Midbrain (tissue), 1 donor: ENCODE measurements at regions not wholly inside any gene's neighbourhood (a gene's known extent, or its start where the extent isn't known, plus 50 kb on each side); places are given as distances from the start of the nearest gene placed in this dataset.

Source experiments
- DNase-seq: peaks from one replicate; lab custom pipeline; 2025; lab: John Stamatoyannopoulos, UW

DNA sequence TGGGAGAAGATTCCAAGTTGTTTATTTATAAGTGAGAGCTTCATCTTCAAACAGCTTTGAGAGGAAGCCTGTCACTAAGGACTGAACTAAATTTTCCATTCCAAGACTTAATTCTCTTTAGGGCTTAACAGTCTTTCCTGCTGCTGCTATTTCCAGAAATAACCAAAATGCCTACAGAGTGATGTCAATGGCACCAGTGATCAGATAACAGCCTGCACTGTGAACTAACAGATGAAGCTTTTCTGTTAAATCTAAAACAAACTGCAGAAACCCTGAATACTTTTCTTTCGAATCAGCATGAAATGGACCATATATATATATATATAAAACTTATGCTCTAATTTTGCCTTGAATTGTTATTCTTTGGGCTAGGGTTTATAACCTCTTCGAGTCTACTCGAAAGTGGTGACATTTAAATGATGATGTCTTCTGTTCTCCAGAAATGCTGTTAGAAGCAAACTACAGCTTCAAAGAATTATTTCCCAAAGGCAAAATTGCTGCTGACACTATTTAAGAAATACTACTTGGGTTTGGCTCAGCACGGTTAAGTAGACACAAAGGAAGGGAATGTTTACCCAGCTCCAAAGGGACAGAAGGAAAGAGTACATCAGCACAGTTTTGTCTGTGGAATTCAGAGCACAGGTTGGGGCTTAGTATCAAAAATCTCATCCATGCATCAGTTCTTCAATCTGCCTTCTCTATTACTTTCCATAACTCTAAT is 238.5 kb upstream of the LRRN1 start:
- DNase-seq, result no peak

DNA sequence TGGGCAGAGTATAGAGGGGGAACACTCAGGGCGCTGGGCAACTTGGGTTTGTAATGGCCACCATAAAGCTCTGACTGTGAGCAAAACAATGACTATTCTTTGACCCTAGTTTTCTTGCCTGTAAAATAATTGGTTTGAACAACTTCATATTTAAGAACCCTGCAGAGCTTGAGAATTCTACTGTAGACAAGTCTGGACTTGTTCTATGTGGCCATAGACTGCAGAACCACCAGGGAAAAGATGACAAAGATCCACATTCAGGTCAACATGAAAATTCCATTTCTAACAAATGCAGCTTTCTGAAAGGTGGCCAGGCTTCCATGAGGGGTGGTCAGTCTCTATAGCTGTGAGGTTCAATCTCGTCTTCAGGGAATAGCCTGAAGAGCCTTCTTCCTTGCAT is 239.4 kb upstream of the LRRN1 start:
- no peak for DNase-seq

DNA sequence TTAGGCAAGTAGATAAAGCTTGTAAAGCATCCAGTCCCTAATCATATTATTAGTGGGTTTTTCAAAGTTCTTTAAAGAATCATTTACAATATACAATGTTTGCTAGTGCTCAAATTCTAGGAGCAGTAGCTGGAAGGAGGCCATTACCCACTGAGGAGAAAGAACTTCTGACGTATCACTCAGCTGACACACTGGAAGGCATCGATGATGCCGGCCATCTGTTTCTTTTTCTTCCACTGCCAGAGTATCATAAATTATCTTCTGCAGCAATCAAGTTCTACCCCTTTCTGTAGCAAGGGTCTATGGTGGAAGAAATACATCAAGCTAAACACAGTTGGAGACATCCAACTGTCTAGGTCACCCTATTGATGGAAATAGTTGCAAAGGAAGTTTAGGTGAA is 243.2 kb upstream of the LRRN1 start:
- DNase-seq, result no peak

DNA sequence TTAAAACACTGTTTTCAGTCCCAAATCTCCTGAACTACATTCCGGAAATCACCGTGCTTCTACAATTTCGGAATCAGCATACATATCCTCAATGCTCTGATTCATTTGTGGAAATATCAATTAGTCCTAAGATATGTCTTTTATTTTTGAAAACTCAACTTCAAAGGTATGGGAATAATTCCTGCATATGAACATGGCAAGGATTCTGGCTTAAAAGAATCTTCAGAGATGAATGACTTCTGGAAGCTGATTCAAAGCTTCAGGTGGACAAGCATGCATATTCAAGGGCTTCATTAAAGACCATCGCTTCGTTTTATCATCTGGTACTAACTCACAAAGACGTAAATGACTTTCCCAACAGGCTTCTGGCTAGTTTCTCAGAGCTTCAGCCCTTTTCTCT is 246.0 kb upstream of the LRRN1 start:
- DNase-seq, result no peak

DNA sequence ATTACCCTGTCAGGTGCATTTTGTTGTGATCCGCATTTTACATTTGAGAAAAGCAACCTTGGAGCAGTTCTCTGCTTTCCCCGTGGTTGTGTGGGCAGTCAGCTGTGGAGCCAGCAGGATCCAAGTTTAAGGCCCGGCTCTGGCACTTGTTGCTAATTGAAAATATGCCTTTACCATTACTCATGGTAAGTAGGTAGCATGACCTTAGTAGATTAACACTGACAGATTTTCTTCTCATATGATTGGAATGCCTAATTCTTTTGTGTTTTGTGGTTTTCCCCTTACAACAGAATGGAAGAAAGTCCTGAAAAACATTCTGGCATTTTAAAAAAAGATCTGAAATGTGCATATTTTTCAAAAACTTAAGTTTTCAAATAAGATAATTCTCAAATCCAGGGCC is 246.5 kb upstream of the LRRN1 start:
- DNase-seq, result no peak

DNA sequence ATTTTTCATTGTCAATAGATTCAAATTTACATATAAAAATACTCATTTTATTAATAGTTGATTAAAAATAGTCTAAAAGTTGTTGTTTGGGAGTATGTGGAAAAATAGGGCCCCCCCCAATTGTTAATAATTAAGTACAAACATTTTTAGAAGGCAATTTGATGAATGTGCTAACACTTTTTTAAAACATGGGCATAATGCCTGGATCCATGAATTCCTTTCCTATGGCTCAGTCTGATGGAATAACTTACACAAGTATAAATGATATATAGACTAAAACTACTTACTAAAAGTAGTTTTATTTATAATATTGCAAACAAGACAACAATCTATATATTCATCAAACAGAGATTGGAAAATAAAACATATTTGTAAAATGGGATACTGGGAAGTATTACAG is 247.2 kb upstream of the LRRN1 start:
- DNase-seq, result no peak

DNA sequence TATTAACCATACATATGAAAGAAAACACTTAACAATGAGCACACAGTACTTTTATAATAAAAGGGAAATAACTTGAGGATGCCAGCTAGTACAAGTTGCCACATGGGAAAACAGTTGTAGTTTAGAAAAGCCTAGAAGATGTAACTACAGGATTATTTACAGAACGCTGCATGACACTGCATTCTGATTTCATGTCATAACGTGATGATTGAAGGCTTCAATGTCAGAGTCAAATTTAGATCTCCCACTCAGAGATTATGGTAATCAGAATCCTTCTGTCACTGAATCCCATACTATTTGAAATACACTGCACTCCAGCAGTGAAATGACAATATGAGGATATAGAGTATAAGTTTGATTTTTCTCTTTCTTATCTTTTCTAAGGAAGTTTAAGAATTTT is 253.9 kb upstream of the LRRN1 start:
- no peak for DNase-seq

DNA sequence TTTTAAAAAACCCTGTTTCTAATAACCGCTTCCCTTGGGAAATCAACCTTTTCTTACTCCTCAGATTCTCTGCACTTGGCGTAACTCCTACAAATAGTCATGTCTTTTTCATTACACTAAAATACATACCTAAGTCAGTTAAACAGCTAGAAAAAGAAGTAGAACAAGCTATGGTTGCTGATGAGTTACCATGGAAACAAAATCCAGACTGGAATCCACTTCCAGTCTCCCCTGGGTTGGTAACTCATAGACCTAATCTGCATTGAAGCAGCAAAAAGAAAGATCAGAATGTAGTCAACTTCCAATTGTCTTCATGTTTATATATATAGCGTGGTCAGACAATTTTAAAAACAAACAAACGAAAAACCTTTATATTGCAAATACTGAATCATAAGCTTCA is 260.8 kb upstream of the LRRN1 start:
- DNase-seq, result no peak

DNA sequence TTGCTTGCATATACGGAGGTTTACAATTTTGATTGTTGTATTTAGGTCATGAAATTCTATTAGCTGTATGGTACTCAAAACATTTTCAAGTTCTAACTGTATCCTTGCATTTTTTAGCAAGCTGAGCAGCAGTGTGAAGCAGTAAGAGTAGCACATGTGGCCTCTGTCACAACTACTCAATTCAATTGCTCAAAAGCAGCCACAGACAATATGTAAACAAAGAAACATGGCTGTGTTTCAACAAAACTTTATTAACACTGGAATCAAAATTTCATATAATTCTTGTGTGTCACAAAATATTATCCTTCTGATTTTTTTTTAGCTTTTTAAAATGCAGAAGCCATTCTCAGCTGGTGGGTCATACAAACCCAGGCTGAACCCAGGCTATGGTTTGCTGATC is 266.7 kb upstream of the LRRN1 start:
- DNase-seq, result no peak

DNA sequence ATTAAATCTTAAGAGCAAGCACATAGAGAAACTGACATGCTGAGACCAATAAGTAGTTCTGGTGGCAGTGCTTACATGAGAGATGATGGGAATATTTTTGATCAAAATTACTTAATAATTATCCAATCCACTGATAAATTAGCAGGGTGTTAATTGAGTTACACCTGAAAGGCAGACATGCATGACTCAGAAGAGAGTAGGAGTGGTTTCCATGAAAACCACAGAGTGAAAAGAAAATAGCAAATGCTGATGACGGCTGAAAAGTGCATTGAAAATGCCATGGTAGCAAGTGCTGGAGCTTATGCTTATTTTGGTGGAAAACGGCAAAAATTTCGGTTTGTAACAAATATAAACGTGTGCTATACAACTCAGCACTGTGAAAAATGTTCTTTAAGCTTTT is 267.8 kb upstream of the LRRN1 start:
- DNase-seq, result no peak

DNA sequence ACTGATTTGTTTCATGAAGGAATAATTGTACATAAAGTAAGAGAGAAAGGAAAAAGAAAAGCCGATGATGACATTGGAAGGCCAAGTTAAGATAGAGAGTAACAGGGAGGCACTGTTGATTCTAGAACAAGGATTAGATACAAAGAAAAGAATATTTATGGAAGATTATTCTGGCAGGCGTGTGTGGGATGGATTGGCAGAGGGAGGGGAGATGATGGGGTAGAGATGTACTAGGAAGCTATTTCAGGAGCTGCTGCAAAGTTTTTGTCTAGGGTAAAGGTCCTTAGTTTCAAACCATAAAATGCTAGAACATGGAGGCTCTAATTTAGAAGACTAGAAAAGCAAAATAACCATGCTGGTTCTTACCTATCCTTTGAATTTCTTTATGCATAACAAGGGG is 280.0 kb upstream of the LRRN1 start:
- no peak for DNase-seq

DNA sequence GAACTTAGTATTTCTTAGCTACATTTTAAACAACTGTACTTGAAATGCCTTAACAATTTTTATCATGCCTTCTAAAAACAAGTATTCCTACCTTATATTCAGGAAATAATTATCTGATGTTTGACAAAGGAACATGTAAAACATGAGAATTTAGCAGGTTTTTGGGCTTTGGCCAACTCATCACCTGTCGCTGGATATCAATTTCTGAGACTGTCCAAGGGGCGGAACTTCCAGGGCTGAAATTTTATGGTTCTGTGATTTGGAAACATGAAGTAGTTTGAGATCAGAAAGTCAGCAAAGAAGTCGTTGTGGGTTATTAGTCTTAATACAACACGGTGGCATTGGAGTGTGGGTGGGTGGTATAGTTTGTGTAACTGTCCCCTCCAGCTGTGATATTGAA is 282.2 kb upstream of the LRRN1 start:
- no peak for DNase-seq

DNA sequence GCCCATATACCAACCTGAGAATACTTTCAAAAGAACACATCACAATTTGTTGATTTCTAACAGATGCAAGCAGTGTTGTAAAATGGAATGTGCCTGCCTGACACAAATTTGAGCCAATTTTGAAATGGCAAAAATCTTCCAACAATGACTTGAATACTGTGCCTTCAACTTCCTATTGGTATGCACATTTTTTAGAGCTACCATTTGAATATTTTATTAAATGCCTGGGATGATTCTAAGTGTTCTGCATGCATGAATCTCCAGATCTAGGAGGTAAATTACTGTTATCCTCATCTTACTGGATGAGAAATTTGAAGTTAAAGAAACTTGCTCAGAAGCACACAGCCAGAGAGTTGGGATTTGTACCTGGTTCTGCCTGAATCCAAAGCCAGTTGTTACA is 282.8 kb upstream of the LRRN1 start:
- no peak for DNase-seq

DNA sequence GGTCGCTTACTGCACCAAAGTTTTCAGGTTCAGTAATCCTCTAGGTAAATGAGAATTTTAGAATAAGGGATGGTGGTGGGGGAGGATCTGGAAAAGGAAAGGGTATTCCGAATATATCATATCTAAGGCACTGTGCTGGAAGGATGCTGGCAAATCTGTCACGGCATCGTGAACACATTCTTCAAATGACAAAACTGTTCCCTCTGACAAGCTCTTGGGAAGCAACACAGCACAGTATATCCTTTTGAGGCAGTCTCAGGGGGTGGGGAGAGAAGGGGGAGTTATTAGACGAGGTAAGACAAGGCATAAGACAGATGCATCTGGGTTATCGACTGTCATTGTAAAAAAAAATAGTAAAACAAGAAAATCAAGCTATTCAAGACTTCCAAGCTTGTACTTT is 289.6 kb upstream of the LRRN1 start:
- no peak for DNase-seq

DNA sequence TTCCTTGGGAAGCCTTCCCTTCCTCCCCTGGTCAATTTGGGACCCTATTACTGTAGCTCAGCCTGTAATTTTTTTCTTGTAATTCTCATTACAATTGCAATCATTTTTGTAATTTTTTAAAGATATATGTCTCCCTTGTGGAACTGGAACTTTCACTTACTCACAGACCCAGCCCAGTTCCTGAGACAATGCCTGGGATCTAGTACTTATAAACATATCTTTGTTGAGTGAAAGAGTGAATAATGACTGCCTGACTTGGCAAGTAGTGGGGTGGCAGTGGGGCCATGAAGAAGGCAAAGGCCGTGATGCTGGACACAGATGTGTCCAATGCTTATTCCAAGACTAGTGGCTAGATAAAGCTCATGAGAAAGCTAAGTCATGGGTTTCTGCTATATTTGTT is 294.5 kb upstream of the LRRN1 start:
- no peak for DNase-seq

DNA sequence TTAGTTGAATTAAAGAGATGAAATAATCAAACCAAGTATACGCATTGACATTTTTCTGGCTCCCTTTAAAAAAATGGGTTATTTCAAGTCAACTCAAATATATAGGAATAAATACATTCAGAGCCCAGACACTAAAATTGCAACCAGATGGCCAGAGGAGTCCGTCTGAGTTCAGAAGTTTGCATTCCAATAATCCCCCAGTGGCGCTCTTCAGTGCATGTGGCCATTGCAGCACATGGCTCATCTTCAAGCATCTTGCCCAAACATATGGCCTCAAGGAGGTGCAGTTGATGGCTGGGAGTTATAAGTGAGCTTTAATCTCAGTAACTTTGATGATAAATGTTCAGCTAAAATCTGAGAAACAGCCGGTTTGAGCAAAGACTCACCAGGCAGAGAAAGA is 295.8 kb upstream of the LRRN1 start:
- DNase-seq, result no peak

DNA sequence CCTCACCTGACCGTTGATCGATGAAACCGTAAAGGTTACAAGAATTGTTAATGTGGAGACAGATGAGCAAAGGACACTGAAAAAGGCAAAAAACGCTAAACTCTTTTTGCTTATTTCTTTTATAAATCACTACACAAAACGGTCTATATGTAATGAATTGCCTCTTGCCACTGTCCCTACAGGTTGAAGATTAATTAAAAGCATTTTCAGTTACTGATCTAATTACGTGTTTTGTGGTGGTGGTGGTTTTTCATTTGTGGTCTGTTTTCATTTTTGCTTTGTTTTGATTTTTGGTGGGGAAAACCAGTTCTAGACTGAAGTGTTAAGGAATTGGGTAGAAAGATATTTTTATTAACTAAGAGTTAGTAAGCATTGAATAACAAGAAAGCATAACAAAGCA is 299.2 kb upstream of the LRRN1 start:
- DNase-seq, result no peak

DNA sequence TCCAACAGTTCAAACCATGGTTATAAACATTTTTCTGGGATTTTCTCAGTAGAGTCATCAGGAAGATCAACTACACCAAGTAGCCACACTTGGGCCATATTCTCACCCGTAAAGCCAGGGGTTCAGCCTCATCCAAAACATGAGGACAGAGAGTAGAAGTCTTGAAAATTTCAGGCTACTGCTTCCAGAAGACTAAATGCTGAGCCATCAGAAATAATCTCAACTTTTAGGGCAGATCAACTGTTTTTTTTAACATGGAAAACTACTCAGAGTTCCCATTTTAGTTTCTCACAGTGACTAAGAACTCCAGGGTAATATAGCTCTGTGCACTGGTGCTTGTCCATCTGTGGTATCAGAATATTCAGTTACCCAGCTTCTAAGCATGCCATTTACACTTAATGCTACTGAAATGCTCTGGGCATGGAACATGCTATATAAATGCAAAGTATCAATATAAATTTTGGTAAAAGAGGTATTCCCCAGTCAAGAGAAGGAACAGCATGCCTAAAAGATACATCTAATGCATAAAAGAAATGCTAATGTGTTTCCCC is 300.1 kb upstream of the LRRN1 start:
- no peak for DNase-seq

DNA sequence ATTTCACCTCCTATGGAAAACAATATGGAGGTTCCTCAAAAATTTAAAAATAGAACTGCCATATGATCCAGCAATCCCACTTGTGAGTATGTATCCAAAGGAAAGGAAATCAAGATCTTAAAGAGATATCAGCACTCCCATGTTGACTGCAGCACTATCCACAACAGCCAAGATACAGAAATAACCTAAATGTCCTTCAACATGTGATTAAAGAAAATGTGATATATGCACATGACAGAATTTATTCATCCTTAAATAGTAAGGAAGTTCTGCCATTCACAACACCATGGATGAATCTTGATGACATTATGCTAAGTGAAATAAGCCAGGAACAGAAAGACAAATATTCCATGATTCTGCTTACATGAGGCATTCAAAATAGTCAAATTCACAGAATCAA is 303.6 kb upstream of the LRRN1 start:
- no peak for DNase-seq

DNA sequence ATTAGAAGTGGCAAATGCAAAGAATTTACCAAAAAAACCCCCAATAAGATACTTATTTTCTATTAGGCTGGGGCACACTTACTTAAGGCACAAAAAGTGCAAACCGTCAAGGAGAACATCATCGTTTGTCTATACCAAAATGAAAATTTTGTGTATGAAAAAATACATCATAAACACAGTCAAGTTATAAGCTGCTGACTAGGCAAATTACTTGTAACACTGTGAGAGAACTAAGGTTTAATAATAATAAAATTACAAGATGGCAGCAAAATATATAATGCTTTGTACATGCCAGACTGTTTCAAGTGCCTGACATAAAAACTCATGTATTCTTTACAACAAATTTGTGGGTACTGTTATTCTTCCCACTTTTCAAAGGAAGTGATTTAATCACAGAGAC is 297.2 kb upstream of the CRBN start:
- DNase-seq, result no peak

DNA sequence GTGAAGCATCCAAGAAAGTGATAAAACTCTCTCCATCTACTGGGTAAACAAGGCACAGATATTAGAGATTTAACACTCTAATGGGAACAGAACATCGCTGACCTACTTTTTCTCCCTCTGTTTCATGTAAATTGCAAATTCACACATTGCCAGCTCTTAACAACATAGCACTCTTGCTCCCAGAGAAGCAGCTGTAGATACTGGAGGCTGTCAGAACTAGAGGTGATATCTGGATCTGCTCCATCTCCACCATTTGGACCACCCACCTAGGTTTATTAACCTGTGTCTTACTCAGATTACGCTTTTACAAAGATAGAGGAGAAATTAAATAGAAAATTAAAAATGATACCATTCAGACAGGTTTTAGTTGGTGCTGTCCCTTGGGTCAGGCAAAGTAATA is 289.1 kb upstream of the CRBN start:
- no peak for DNase-seq

DNA sequence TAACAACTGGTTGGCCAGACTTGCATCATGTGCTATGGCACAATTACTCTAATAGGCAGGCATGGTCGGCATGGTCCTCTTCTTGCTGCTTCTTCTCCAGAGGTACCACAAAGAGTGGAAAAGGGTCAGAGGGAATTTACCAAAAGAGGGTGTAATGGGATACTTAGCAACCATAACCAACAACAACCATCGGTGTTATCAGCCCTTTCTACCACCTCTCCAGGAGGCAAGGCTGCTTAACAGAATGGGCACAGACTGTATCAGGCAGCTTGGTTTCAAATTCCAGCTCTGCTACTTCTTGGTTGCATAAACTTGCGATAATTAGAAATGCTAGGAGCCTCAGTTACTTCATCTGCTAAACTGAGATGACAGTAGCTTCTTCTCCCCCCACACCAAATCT is 284.6 kb upstream of the CRBN start:
- no peak for DNase-seq

DNA sequence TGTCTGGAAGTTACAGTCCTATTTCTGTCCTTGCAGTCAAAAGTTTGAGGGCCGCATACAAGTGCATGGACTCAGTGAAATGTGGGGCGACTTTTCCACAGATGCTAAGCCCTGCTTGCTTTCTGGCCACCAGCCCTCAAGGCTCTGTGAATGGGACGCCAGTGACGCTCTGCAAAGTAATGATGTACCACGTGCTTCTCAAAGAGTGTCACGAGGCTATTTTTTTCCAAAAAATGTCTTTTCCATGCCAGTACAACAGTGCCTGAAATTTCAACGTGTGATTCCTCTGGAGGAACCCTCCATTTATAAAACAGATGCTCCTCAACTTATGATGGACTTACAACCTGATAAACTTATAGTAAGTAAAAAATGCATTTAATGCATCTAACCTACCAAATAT is 281.8 kb upstream of the CRBN start:
- no peak for DNase-seq

DNA sequence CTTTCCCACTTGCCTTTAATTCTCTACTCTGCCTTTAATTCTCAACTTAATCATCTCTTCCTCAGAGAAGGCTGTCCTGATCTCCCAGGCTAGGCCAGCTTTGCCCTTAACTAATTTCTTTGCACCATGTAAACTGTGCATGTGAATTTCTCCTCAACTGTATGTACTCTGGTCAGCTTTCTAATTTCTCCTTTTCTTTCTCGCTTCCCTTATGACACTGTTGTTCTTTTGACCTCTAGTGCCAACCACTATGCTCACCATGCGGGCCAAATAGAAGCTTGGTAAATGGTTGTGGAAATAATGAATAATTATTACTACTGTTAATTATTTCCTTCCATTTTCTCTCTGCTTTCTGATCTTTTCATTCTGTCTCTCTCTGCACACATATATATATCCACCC is 269.0 kb upstream of the CRBN start:
- DNase-seq, result no peak

DNA sequence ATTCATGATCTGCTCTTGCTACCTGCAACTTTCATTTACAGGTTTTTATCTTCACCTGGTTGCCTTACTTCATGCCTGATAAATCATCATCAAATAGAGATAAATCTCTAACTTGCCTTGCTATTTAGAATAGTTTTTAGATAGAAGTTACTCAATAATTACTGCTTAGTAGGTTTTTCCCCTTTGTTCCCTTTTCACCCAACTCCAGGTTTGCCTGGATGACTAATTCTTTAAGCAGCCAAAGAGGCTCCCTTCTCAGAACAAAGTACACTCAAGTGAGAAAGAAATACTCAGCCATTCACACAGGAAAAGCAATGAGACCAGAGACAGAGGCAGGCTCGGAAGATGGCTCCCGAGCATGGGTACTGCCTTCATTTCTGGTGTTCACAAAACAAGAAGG is 268.1 kb upstream of the CRBN start:
- no peak for DNase-seq
